ENCODE measurements at regions not wholly inside any gene's neighbourhood (a gene's known extent, or its start where the extent isn't known, plus 50 kb on each side); places are given as distances from the start of the nearest gene placed in this dataset.
A peak's percentile ranks its signal among the peaks of the same experiment; 100 is the strongest.

GRCh38 chr5:18742830-18743229, 1108.6 kb downstream of the TAF11L14 start:
- intact Hi-C loops (cut with DNase I; ENCODE audit: low total_unique reads): no loop called here
- DNase-seq (ENCODE audit: low spot score in 2 of 2): no peak
- Histone ChIP-seq H3K4me1 (no peaks in the 10 kb centered on the region), H3K4me3 (no peak overlapping the region), H3K27ac (no peak overlapping the region), H3K27me3 (no peaks in the 10 kb centered on the region), H3K9me3 (no peaks in the 10 kb centered on the region), H3K36me3 (no peaks in the 10 kb centered on the region)
- TF ChIP-seq CTCF (IDR thresholded peaks at IDR 0.05) (no peak), POLR2AphosphoS5 (IDR thresholded peaks at IDR 0.05) (no peak), POLR2A (IDR thresholded peaks at IDR 0.05) (no peak)

DNA sequence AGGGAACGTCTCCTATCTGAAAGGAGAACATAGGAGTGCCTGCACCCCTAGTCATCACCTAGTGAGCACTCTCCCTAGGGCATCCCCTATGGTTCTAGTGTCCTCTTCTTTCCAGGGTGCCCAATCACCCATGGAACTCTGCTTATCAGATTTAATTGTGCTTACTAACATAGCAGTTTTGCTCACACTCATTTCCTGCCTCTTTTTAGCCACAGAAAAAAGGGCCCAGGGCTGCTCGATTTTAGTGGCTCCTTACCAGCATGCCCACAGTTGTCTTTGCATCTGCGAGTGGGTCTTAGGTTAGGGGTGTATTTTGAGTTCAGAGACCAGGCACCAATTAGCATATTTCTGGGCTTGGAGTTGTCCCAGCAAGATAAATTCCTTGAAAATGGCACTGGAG, 1110.2 kb downstream of the TAF11L14 start:
- Histone ChIP-seq H3K4me1 (no peaks in the 10 kb centered on the region), H3K27ac (no peak overlapping the region), H3K4me3 (peak overlapping the region in 1 of 3 donors; percentile 68), H3K27me3 (no peaks in the 10 kb centered on the region), H3K9me3 (no peaks in the 10 kb centered on the region), H3K36me3 (no peaks in the 10 kb centered on the region)
- TF ChIP-seq POLR2A (IDR thresholded peaks at IDR 0.05) (no peak), POLR2AphosphoS5 (IDR thresholded peaks at IDR 0.05) (no peak), CTCF (IDR thresholded peaks at IDR 0.05) (no peak)
- intact Hi-C loops (cut with DNase I; ENCODE audit: low total_unique reads): no loop called here
- no peak for DNase-seq (ENCODE audit: low spot score in 2 of 2)

DNA sequence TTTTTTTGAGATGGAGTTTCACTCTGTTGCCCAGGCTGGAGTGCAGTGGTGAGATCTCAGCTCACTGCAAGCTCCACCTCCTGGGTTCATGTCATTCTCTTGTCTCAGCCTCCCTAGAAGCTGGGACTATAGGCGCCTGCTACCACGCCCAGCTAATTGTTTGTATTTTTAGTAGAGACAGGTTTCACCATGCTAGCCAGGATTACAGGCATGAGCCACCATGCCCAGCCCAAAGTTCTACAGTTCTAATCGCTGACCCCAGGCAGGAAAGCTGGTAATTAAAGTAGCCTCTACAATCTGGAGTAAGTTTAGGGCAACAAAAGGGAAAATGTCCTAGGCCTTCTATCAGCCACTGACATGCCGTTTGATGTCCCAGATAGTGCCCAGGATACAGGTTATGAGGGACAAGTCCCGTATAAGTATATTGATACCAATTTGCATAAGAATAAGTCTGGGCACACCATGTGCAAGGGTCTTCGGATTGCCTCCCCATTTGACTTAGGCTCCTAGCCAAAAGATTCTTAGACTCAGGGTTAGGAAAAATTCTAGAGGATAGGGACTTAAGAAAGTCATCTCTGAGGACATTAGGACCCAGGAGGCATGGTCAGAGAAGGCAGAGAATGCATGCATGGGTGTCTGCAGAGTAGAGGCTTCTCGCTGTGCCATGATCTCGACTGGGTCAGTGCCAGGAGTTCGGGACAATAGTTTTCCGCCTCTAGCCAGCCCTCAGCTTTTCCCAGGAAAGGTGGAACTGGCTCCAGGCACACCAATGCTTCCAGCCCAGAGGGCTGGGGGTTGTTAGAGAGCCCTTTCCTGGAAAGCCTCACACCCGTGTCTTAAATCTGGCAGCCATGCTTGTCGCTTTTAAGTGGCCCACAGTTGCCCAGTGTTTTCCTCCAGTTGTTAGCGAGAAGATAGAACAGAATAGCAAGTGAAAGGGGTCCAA, 1111.1 kb downstream of the TAF11L14 start:
- intact Hi-C loops (cut with DNase I; ENCODE audit: low total_unique reads): no loop called here
- DNase-seq (ENCODE audit: low spot score in 2 of 2): no peak
- Histone ChIP-seq H3K4me1 (no peaks in the 10 kb centered on the region), H3K27ac (peak overlapping the region; percentile 34 to 59), H3K36me3 (no peaks in the 10 kb centered on the region), H3K27me3 (no peaks in the 10 kb centered on the region), H3K4me3 (peak overlapping the region; percentile 42 to 68 (median 49)), H3K9me3 (no peaks in the 10 kb centered on the region)
- TF ChIP-seq POLR2A (IDR thresholded peaks at IDR 0.05) (no peak), POLR2AphosphoS5 (IDR thresholded peaks at IDR 0.05) (no peak), CTCF (IDR thresholded peaks at IDR 0.05) (no peak)

GRCh38 chr5:18745988-18746615, 1111.8 kb downstream of the TAF11L14 start:
- no peak for DNase-seq (ENCODE audit: low spot score in 2 of 2)
- Histone ChIP-seq H3K4me3 (peak overlapping the region; percentile 42 to 68 (median 49)), H3K4me1 (no peaks in the 10 kb centered on the region), H3K36me3 (no peaks in the 10 kb centered on the region), H3K27me3 (no peaks in the 10 kb centered on the region), H3K9me3 (no peaks in the 10 kb centered on the region), H3K27ac (peak overlapping the region; percentile 34 to 59)
- intact Hi-C loops (cut with DNase I; ENCODE audit: low total_unique reads): no loop called here
- TF ChIP-seq POLR2AphosphoS5 (IDR thresholded peaks at IDR 0.05): no peak
- no peak for TF ChIP-seq POLR2A (IDR thresholded peaks at IDR 0.05)
- no peak for TF ChIP-seq CTCF (IDR thresholded peaks at IDR 0.05)

DNA sequence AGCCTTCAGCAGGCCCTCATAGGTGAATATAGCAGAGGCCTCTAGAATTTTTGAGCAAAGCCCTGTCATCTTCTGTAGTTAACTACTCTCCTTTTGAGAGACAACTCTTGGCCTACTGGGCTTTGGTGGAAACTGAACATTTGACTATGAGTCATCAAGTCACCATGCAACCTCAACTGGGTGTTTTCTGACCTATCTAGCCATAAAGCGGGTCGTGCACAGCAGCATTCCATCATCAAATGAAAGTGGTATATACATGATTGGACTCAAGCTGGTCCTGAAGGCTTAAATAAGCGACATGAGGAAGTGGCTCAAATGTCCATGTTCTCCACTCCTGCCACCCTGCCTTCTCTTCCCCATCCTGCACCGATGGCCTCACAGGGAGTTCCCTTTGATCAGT, 1115.5 kb downstream of the TAF11L14 start:
- intact Hi-C loops (cut with DNase I; ENCODE audit: low total_unique reads): no loop called here
- Histone ChIP-seq H3K27me3 (no peaks in the 10 kb centered on the region), H3K27ac (no peak overlapping the region), H3K36me3 (no peaks in the 10 kb centered on the region), H3K4me3 (no peak overlapping the region), H3K4me1 (no peaks in the 10 kb centered on the region), H3K9me3 (peaks cover 0 to 7% of the 10 kb centered on the region in 2 donors)
- no peak for DNase-seq (ENCODE audit: low spot score in 2 of 2)
- TF ChIP-seq POLR2AphosphoS5 (IDR thresholded peaks at IDR 0.05) (no peak), CTCF (IDR thresholded peaks at IDR 0.05) (no peak), POLR2A (IDR thresholded peaks at IDR 0.05) (no peak)

Measured in breast epithelium (tissue), 4 donors.